HEK293 (cell line): ENCODE measurements at regions not wholly inside any gene's neighbourhood (a gene's known extent, or its start where the extent isn't known, plus 50 kb on each side); places are given as distances from the start of the nearest gene placed in this dataset.

Experiments used
- CTCF ChIA-PET: fragments of 350-600 bp; formaldehyde crosslinking; extraction: SDS; loops from one replicate; lab custom pipeline; 2021; ENCODE audit warnings: antibody characterized with exemption; lab: Yijun Ruan, JAX
- POLR2A ChIA-PET: fragments of 300-600 bp; formaldehyde crosslinking; extraction: SDS; loops from one replicate; lab custom pipeline; 2020; ENCODE audit warnings: antibody characterized with exemption, inconsistent platforms; lab: Yijun Ruan, JAX
- H3K27ac ChIP-seq: fragments of 200-500 bp; sonication (Bioruptor generic); 2 replicates; pipeline ENCODE4 v1.5.1; 2014; ENCODE audit warnings: low read depth, low read length, control low read depth, inconsistent platforms; ENCODE audit errors: extremely low read depth
- H3K36me3 ChIP-seq, 2 experiments: fragments of 200-500 bp in 1 of 2; sonication (Bioruptor generic) in 1 of 2; 1 replicate in 1 of 2; 2 replicates in 1 of 2; pipeline ENCODE4 v1.5.1; 2014 to 2017; ENCODE audit warnings: inconsistent platforms in 2 of 2, low read length in 2 of 2; ENCODE audit not compliant: control insufficient read depth in 2 of 2, insufficient read depth in 1 of 2
- H3K4me1 ChIP-seq: fragments of 200-500 bp; sonication (Bioruptor generic); 2 replicates; pipeline ENCODE4 v1.5.1; 2014; ENCODE audit warnings: mild to moderate bottlenecking, low read length, inconsistent platforms; ENCODE audit not compliant: control insufficient read depth, insufficient read depth
- H3K4me3 ChIP-seq: 2 replicates; pipeline ENCODE4 v1.5.1; 2011; ENCODE audit warnings: low read depth, mild to moderate bottlenecking, control low read depth, low read length, moderate library complexity
- H3K9me3 ChIP-seq: fragments of 200-500 bp; sonication (Bioruptor generic); 2 replicates; pipeline ENCODE4 v1.5.1; 2014; ENCODE audit warnings: low read depth, low read length, inconsistent platforms; ENCODE audit not compliant: control insufficient read depth, insufficient read depth
- FEZF1 ChIP-seq: fragments of 450-650 bp; formaldehyde crosslinking; IDR thresholded peaks from 2 replicates; pipeline ENCODE4 v1.5.1; 2016; ENCODE audit warnings: missing biosample characterization, missing genetic modification characterization
- GLIS1 ChIP-seq: fragments of 450-650 bp; formaldehyde crosslinking; IDR thresholded peaks from 2 replicates; pipeline ENCODE4 v1.5.1; 2016; ENCODE audit warnings: missing biosample characterization, missing genetic modification characterization
- IKZF3 ChIP-seq: fragments of 450-650 bp; IDR thresholded peaks from 2 replicates; pipeline ENCODE4 v1.5.0; 2018; ENCODE audit warnings: missing biosample characterization, mild to moderate bottlenecking, missing genetic modification characterization, moderate library complexity
- KLF8 ChIP-seq: fragments of 450-650 bp; formaldehyde crosslinking; IDR thresholded peaks from 2 replicates; pipeline ENCODE4 v1.5.1; 2016; ENCODE audit warnings: missing biosample characterization, missing genetic modification characterization
- PATZ1 ChIP-seq: fragments of 450-650 bp; formaldehyde crosslinking; IDR thresholded peaks from 2 replicates; pipeline ENCODE4 v1.5.1; 2016; ENCODE audit warnings: missing biosample characterization, missing genetic modification characterization
- SETDB1 ChIP-seq: IDR thresholded peaks from one replicate; pipeline ENCODE4 v1.6.1; 2017; ENCODE audit warnings: mild to moderate bottlenecking, low read length, moderate library complexity, mixed read lengths; ENCODE audit not compliant: insufficient read length
- YY1 ChIP-seq: fragments of 450-650 bp; formaldehyde crosslinking; IDR thresholded peaks from 2 replicates; pipeline ENCODE4 v1.5.1; 2018; ENCODE audit warnings: missing biosample characterization, missing genetic modification characterization
- ZBTB1 ChIP-seq: fragments of 450-650 bp; formaldehyde crosslinking; IDR thresholded peaks from 2 replicates; pipeline ENCODE4 v1.5.1; 2016; ENCODE audit warnings: missing biosample characterization, missing genetic modification characterization
- ZBTB26 ChIP-seq: fragments of 450-650 bp; formaldehyde crosslinking; optimal IDR thresholded peaks from 2 replicates; pipeline ENCODE3; 2016; ENCODE audit warnings: missing biosample characterization, mild to moderate bottlenecking, missing genetic modification characterization
- ZBTB48 ChIP-seq: fragments of 450-650 bp; formaldehyde crosslinking; IDR thresholded peaks from 2 replicates; pipeline ENCODE4 v1.5.1; 2016; ENCODE audit warnings: missing biosample characterization, missing genetic modification characterization
- ZBTB7A ChIP-seq: fragments of 450-650 bp; formaldehyde crosslinking; IDR thresholded peaks from 2 replicates; pipeline ENCODE4 v1.5.1; 2016; ENCODE audit warnings: low read depth, missing biosample characterization, missing genetic modification characterization
- ZFP3 ChIP-seq: fragments of 450-650 bp; formaldehyde crosslinking; IDR thresholded peaks from 2 replicates; pipeline ENCODE4 v1.5.1; 2016; ENCODE audit warnings: low read depth, missing biosample characterization, missing genetic modification characterization
- ZIC2 ChIP-seq: fragments of 450-650 bp; formaldehyde crosslinking; IDR thresholded peaks from 2 replicates; pipeline ENCODE4 v1.5.1; 2016; ENCODE audit warnings: missing biosample characterization, missing genetic modification characterization
- ZNF114 ChIP-seq: fragments of 450-650 bp; formaldehyde crosslinking; IDR thresholded peaks from 2 replicates; pipeline ENCODE4 v1.5.0; 2017; ENCODE audit warnings: missing biosample characterization, missing genetic modification characterization
- ZNF121 ChIP-seq: fragments of 450-650 bp; formaldehyde crosslinking; IDR thresholded peaks from 2 replicates; pipeline ENCODE4 v1.5.1; 2016; ENCODE audit warnings: missing biosample characterization, missing genetic modification characterization
- ZNF140 ChIP-seq: fragments of 450-650 bp; formaldehyde crosslinking; IDR thresholded peaks from 2 replicates; pipeline ENCODE4 v1.5.1; 2016; ENCODE audit warnings: missing biosample characterization, missing genetic modification characterization
- ZNF169 ChIP-seq: fragments of 450-650 bp; formaldehyde crosslinking; IDR thresholded peaks from 2 replicates; pipeline ENCODE4 v1.5.1; 2016; ENCODE audit warnings: missing biosample characterization, missing genetic modification characterization
- ZNF184 ChIP-seq: fragments of 450-650 bp; IDR thresholded peaks from 2 replicates; pipeline ENCODE4 v1.5.1; 2018; ENCODE audit warnings: missing biosample characterization, mild to moderate bottlenecking, missing genetic modification characterization
- ZNF23 ChIP-seq: fragments of 450-650 bp; formaldehyde crosslinking; IDR thresholded peaks from 2 replicates; pipeline ENCODE4 v1.5.1; 2016; ENCODE audit warnings: missing biosample characterization, missing genetic modification characterization, borderline replicate concordance
- ZNF239 ChIP-seq: fragments of 450-650 bp; formaldehyde crosslinking; IDR thresholded peaks from 2 replicates; pipeline ENCODE4 v1.5.1; 2016; ENCODE audit warnings: missing biosample characterization, missing genetic modification characterization
- ZNF354C ChIP-seq: fragments of 450-650 bp; formaldehyde crosslinking; IDR thresholded peaks from 2 replicates; pipeline ENCODE4 v1.5.1; 2016; ENCODE audit warnings: missing biosample characterization, missing genetic modification characterization, low read depth, borderline replicate concordance
- ZNF426 ChIP-seq: fragments of 450-650 bp; formaldehyde crosslinking; IDR thresholded peaks from 2 replicates; pipeline ENCODE4 v1.5.1; 2017; ENCODE audit warnings: missing biosample characterization, missing genetic modification characterization, mild to moderate bottlenecking, inconsistent platforms, moderate library complexity
- ZNF514 ChIP-seq: fragments of 450-650 bp; formaldehyde crosslinking; IDR thresholded peaks from 2 replicates; pipeline ENCODE4 v1.5.1; 2016; ENCODE audit warnings: missing biosample characterization, missing genetic modification characterization
- ZNF548 ChIP-seq: fragments of 450-650 bp; formaldehyde crosslinking; IDR thresholded peaks from 2 replicates; pipeline ENCODE4 v1.5.1; 2016; ENCODE audit warnings: missing biosample characterization, missing genetic modification characterization
- ZNF555 ChIP-seq: fragments of 450-650 bp; formaldehyde crosslinking; conservative IDR thresholded peaks from 2 replicates; pipeline ENCODE4 v1.5.1; 2017; ENCODE audit warnings: missing biosample characterization, mild to moderate bottlenecking, missing genetic modification characterization, inconsistent platforms
- ZNF707 ChIP-seq: fragments of 450-650 bp; formaldehyde crosslinking; IDR thresholded peaks from 2 replicates; pipeline ENCODE4 v1.5.1; 2016; ENCODE audit warnings: missing biosample characterization, missing genetic modification characterization
- ZNF830 ChIP-seq: fragments of 450-650 bp; IDR thresholded peaks from 2 replicates; pipeline ENCODE4 v1.5.0; 2018; ENCODE audit warnings: missing biosample characterization, missing genetic modification characterization, low read depth, mild to moderate bottlenecking, moderate library complexity
- TF ChIP-seq, protein P1 (sequence below): fragments of 450-650 bp; formaldehyde crosslinking; IDR thresholded peaks from 2 replicates; pipeline ENCODE4 v1.5.1; 2016; ENCODE audit warnings: missing biosample characterization, missing genetic modification characterization

DNA sequence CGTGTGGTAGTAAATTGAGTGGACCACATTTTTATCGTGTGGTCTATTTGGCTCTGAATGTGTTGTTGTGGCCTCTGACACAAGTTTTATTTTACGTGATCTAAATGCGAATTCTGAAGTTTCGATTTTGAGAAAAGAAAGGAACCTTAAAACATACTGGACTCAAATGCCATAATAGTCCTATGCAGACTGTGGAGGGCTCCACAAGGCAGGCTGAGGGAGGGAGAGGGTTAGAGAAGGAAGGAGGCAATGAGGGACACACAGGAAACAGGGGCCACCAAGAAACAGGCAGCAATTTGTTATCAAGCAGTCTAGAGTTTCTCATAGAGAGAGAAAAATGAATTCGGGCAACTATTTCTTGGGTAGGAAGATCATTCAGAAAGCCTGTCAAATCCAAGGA is 110.4 kb upstream of the SEMA6A start (continued):
- TF ChIP-seq PATZ1 (tag by site-specific recombination) (no peak), ZNF121 (no peak), ZNF23 (tag by site-specific recombination) (no peak), ZBTB48 (no peak), ZNF114 (tag by site-specific recombination) (no peak), ZFP3 (tag by site-specific recombination) (no peak), KLF8 (tag by site-specific recombination) (no peak), YY1 (tag by site-specific recombination) (no peak), ZIC2 (no peak), ZNF707 (tag by site-specific recombination) (no peak), FEZF1 (tag by site-specific recombination) (no peak), ZNF555 (tag by site-specific recombination) (no peak), GLIS1 (tag by site-specific recombination) (no peak)
- TF ChIP-seq, protein P1, sequence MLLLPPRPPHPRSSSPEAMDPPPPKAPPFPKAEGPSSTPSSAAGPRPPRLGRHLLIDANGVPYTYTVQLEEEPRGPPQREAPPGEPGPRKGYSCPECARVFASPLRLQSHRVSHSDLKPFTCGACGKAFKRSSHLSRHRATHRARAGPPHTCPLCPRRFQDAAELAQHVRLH (tag by site-specific recombination) = no peak
- TF ChIP-seq, all 188 proteins: peak for 0

DNA sequence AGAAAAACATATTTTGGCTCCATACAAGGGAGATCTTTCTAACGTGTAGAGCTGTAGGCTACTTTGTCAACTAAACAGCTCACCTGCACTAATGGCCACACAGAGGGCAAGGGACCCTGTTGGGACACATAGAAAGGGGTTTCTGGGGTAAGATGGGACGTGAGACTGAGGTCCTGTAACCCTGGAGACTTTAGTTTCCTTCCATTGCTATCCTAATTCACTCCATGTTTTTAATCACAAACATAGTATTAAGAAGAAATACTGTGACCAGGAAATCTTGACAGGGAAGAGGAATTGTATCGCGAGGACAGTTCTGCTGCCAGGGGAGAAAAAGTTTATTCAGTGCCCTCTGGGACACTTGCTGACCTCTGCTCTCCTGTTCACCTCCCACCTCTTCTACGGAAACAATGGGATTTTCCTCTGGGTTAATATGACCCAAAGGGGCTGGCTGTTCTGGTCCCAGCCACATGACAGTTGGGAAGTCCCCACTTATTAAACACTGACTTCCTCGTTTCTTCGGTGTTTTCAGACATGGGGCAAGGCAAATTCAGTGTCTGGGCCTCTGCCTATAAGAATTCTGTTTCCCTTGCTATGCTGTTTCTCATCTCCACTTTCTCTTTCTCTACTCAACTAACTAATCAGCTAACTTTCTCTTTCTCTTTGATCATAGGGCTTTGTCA is 106.9 kb upstream of the SEMA6A start:
- Histone ChIP-seq H3K27ac (no peak overlapping the region), H3K9me3 (no peaks in the 10 kb centered on the region), H3K36me3 (no peaks in the 10 kb centered on the region), H3K4me3 (no peak overlapping the region), H3K4me1 (no peaks in the 10 kb centered on the region)
- CTCF ChIA-PET = no interaction called here
- POLR2A ChIA-PET = no interaction called here
- TF ChIP-seq ZNF169 (tag by site-specific recombination) = no peak
- no peak for TF ChIP-seq ZNF548 (tag by site-specific recombination)

GRCh38 chr5:116675626-116675910 is 100.9 kb upstream of the SEMA6A start:
- CTCF ChIA-PET = no interaction called here
- Histone ChIP-seq H3K4me3 (no peak overlapping the region), H3K27ac (no peak overlapping the region), H3K36me3 (no peaks in the 10 kb centered on the region), H3K4me1 (no peaks in the 10 kb centered on the region)
- POLR2A ChIA-PET = no interaction called here
- TF ChIP-seq ZBTB26 (tag by site-specific recombination) = no peak
- TF ChIP-seq, all 188 proteins: peak for 0
- no peaks in the 10 kb centered on the region for H3K9me3 ChIP-seq

- no peak for TF ChIP-seq ZNF426 (tag by site-specific recombination)
- TF ChIP-seq ZNF184 = no peak
- TF ChIP-seq ZNF514 = no peak
- TF ChIP-seq SETDB1 = no peak
- no peak for TF ChIP-seq ZBTB7A (tag by site-specific recombination)
- no peak for TF ChIP-seq IKZF3 (tag by site-specific recombination)
- no peak for TF ChIP-seq ZBTB1 (tag by site-specific recombination)
- no peak for TF ChIP-seq ZNF830 (tag by site-specific recombination)
- TF ChIP-seq ZNF354C (tag by site-specific recombination) = no peak
- TF ChIP-seq ZNF239 (tag by site-specific recombination) = no peak
- no peak for TF ChIP-seq ZNF140 (tag by site-specific recombination)
- no peak for TF ChIP-seq FEZF1 (tag by site-specific recombination)
- H3K4me3 ChIP-seq = no peak overlapping the region
- H3K27ac ChIP-seq = no peak overlapping the region
- H3K36me3 ChIP-seq = no peaks in the 10 kb centered on the region
- POLR2A ChIA-PET = no interaction called here
- H3K9me3 ChIP-seq = no peaks in the 10 kb centered on the region
- no peaks in the 10 kb centered on the region for H3K4me1 ChIP-seq
- CTCF ChIA-PET = no interaction called here
These were observed 100.4 kb upstream of the SEMA6A start for GRCh38 chr5:116674881-116675625.
